ENCODE measurements at regions not wholly inside any gene's neighbourhood (a gene's known extent, or its start where the extent isn't known, plus 50 kb on each side); places are given as distances from the start of the nearest gene placed in this dataset.

- no peaks in the 10 kb centered on the region for H3K9me3 ChIP-seq (ENCODE audit: control insufficient read depth, insufficient read depth, low read depth, low read length)
- H3K9ac ChIP-seq (ENCODE audit: low read length), result no peak overlapping the region
- peaks cover 15% of the 10 kb centered on the region for H3K4me1 ChIP-seq (ENCODE audit: control insufficient read depth, insufficient read depth, low read length)
- H3K4me3 ChIP-seq (ENCODE audit: low read depth, low read length), result no peak overlapping the region
- H3K36me3 ChIP-seq (ENCODE audit: control insufficient read depth, insufficient read depth, low read length), result no peaks in the 10 kb centered on the region
- no peaks in the 10 kb centered on the region for H3K27me3 ChIP-seq (ENCODE audit: control insufficient read depth, insufficient read depth, low read length)
- no peak overlapping the region for H3K27ac ChIP-seq (ENCODE audit: low read depth, low read length)
Observed at GRCh38 chr5:125120012-125120411, 373.6 kb upstream of the ZNF608 start.

DNA sequence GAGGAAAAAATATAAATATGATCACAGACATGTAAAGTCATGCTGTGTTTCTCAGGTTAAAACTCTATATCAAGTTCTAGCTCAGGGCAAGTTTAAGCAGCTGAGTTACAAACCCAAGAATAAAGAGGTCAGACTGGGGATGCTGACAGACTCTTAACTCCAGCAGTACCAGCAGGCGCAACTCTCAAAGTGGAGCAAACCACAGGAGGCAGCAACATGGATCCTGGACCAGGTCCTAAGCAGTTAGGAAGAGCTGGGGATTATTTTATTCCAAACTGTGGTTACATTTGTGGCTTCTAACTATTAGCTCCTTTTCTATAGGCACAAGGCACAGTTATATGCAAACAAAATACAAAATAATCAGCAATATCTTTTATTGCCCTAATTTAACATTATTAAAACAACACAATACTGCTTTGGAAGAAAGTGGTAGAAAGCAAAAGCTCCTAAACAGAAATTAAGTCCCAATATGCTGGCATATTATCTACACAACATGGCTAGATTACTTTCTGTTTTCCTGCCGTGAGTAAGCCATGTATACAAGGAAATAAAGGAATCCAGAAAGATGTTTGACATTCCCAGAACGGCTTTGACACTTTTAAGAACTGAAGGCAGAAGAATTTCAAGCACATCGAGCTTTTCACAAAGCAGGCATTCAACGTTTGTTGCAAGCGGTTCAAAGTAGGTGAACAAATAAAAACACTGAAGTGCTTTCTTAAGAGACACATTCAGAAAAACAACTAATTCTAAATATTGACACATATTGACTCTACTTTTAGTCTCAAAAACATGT lies 378.8 kb upstream of the ZNF608 start:
- Histone ChIP-seq H3K4me3 (ENCODE audit: low read depth, low read length) (no peak overlapping the region), H3K9ac (ENCODE audit: low read length) (no peak overlapping the region), H3K4me1 (ENCODE audit: control insufficient read depth, insufficient read depth, low read length) (peaks cover 2% of the 10 kb centered on the region; the same call in 1 of the 2 replicates), H3K27ac (ENCODE audit: low read depth, low read length) (no peak overlapping the region), H3K9me3 (ENCODE audit: control insufficient read depth, insufficient read depth, low read depth, low read length) (no peaks in the 10 kb centered on the region), H3K36me3 (ENCODE audit: control insufficient read depth, insufficient read depth, low read length) (no peaks in the 10 kb centered on the region), H3K27me3 (ENCODE audit: control insufficient read depth, insufficient read depth, low read length) (no peaks in the 10 kb centered on the region)

DNA sequence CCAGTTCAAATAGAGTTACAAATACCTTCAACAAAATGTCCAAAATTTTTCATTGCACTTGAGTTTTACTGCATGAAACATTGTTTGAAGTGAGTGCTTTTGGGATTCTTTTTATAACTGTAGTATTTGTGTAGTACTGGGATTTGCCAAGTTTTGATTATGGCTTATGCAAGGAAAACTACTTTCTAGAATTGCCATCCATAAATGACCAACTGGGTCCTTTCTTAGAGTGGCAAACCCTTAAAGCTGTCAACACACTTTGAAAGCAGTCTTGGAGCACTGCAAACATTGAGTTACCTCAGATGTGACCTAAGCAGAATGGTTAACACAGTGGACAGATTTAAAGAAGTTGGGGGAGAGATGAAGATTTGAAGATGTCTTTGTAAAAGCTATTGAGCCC lies 379.6 kb upstream of the ZNF608 start:
- Histone ChIP-seq H3K4me3 (ENCODE audit: low read depth, low read length) (no peak overlapping the region), H3K4me1 (ENCODE audit: control insufficient read depth, insufficient read depth, low read length) (no peaks in the 10 kb centered on the region), H3K9me3 (ENCODE audit: control insufficient read depth, insufficient read depth, low read depth, low read length) (no peaks in the 10 kb centered on the region), H3K27me3 (ENCODE audit: control insufficient read depth, insufficient read depth, low read length) (no peaks in the 10 kb centered on the region), H3K27ac (ENCODE audit: low read depth, low read length) (no peak overlapping the region), H3K9ac (ENCODE audit: low read length) (no peak overlapping the region), H3K36me3 (ENCODE audit: control insufficient read depth, insufficient read depth, low read length) (no peaks in the 10 kb centered on the region)

DNA sequence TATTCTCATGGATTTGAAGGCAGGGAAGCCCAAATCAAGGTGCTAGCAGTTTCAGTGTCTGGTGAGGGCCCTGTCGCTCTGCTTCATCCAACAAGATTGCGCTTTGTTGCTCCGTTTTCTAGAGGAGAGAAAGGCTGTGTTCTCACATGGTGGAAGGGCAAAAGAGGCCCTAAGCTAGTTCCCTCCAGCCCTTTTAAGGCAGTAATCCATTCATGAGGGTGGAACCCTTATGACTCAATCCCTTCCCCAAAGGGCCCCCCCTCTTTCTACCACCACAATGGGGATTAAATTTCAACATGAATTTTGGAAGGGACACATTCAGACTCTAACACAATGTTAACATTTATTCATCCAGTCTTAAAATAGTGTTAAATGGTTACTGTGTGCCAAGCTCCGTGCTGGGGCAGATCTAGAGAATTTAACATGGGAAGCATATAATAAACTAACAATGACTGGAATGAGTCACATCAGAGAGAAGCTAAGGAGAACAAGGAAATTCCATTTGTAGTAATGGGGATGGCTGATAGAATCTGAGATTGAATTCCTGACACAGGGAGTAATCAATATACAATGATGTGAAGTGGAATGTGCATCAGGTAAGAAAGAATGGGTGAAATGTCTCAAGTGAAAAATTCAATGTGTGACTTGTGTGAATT lies 382.8 kb upstream of the ZNF608 start:
- peaks cover under 1% of the 10 kb centered on the region; the same call in 1 of the 2 replicates for H3K4me1 ChIP-seq (ENCODE audit: control insufficient read depth, insufficient read depth, low read length)
- H3K27me3 ChIP-seq (ENCODE audit: control insufficient read depth, insufficient read depth, low read length), result no peaks in the 10 kb centered on the region
- H3K9me3 ChIP-seq (ENCODE audit: control insufficient read depth, insufficient read depth, low read depth, low read length), result peaks cover 3% of the 10 kb centered on the region; the same call in 1 of the 2 replicates
- no peak overlapping the region for H3K27ac ChIP-seq (ENCODE audit: low read depth, low read length)
- H3K36me3 ChIP-seq (ENCODE audit: control insufficient read depth, insufficient read depth, low read length), result no peaks in the 10 kb centered on the region
- H3K9ac ChIP-seq (ENCODE audit: low read length), result no peak overlapping the region
- no peak overlapping the region for H3K4me3 ChIP-seq (ENCODE audit: low read depth, low read length)

DNA sequence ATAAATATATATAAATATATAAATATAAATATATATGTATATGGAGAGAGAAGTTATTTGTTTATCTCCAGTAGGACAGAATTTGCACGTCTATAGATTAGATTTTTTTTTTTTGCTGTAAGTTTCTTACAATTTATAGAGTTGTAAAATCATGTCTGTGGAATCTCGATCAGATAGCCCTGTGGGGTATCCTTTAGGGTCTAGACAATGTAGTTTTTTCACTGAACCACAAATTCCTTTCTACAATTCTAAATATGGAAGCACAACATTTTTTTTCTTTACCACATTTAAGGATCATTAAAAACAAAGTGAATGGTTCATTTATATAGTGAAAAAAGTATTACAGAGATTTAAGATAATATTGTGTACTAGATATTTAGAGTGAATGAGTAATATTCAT lies 384.2 kb upstream of the ZNF608 start:
- Histone ChIP-seq H3K9me3 (ENCODE audit: control insufficient read depth, insufficient read depth, low read depth, low read length) (peaks cover 3% of the 10 kb centered on the region; the same call in 1 of the 2 replicates), H3K4me1 (ENCODE audit: control insufficient read depth, insufficient read depth, low read length) (peaks cover 9% of the 10 kb centered on the region)

GRCh38 chr5:125134216-125135081 lies 388.0 kb upstream of the ZNF608 start:
- no peak overlapping the region for H3K27ac ChIP-seq (ENCODE audit: low read depth, low read length)
- no peak overlapping the region for H3K9ac ChIP-seq (ENCODE audit: low read length)

More for the DNA sequence above, 384.2 kb upstream of the ZNF608 start:
- H3K27me3 ChIP-seq (ENCODE audit: control insufficient read depth, insufficient read depth, low read length), result no peaks in the 10 kb centered on the region
- no peak overlapping the region for H3K4me3 ChIP-seq (ENCODE audit: low read depth, low read length)
- no peaks in the 10 kb centered on the region for H3K36me3 ChIP-seq (ENCODE audit: control insufficient read depth, insufficient read depth, low read length)
- no peak overlapping the region for H3K27ac ChIP-seq (ENCODE audit: low read depth, low read length)
- H3K9ac ChIP-seq (ENCODE audit: low read length), result no peak overlapping the region

DNA sequence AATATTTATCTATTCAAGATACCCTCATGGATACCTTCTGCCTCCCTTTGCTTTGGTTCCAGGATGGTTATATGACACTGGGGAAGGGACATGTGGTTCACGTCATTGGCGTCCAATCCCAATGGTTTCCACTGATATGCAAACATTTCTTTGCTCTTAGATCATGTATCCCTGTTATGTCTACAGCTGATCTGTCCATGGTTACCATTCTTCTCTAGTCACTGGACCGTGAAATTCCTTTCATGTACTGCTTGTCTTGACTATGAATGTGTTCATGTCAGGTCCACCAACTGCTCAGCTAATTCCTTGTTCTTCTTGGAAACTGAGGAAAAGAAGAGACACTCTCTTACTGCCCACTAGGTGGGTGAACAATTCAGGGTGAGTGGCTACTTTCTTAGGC lies 391.1 kb upstream of the ZNF608 start:
- H3K27me3 ChIP-seq (ENCODE audit: control insufficient read depth, insufficient read depth, low read length), result no peaks in the 10 kb centered on the region
- H3K9ac ChIP-seq (ENCODE audit: low read length), result no peak overlapping the region
- H3K27ac ChIP-seq (ENCODE audit: low read depth, low read length), result no peak overlapping the region
- peaks cover 3% of the 10 kb centered on the region; the same call in 1 of the 2 replicates for H3K9me3 ChIP-seq (ENCODE audit: control insufficient read depth, insufficient read depth, low read depth, low read length)
- H3K4me1 ChIP-seq (ENCODE audit: control insufficient read depth, insufficient read depth, low read length), result peaks cover 9% of the 10 kb centered on the region
- no peaks in the 10 kb centered on the region for H3K36me3 ChIP-seq (ENCODE audit: control insufficient read depth, insufficient read depth, low read length)
- no peak overlapping the region for H3K4me3 ChIP-seq (ENCODE audit: low read depth, low read length)

More at GRCh38 chr5:125134216-125135081, 388.0 kb upstream of the ZNF608 start:
- Histone ChIP-seq H3K27me3 (ENCODE audit: control insufficient read depth, insufficient read depth, low read length) (no peaks in the 10 kb centered on the region), H3K9me3 (ENCODE audit: control insufficient read depth, insufficient read depth, low read depth, low read length) (peaks cover 3% of the 10 kb centered on the region; the same call in 1 of the 2 replicates), H3K36me3 (ENCODE audit: control insufficient read depth, insufficient read depth, low read length) (no peaks in the 10 kb centered on the region), H3K4me1 (ENCODE audit: control insufficient read depth, insufficient read depth, low read length) (peaks cover 9% of the 10 kb centered on the region), H3K4me3 (ENCODE audit: low read depth, low read length) (no peak overlapping the region)

GRCh38 chr5:125138266-125138665 lies 391.8 kb upstream of the ZNF608 start:
- Histone ChIP-seq H3K9me3 (ENCODE audit: control insufficient read depth, insufficient read depth, low read depth, low read length) (no peaks in the 10 kb centered on the region), H3K36me3 (ENCODE audit: control insufficient read depth, insufficient read depth, low read length) (no peaks in the 10 kb centered on the region), H3K27ac (ENCODE audit: low read depth, low read length) (no peak overlapping the region), H3K4me1 (ENCODE audit: control insufficient read depth, insufficient read depth, low read length) (peaks cover 9% of the 10 kb centered on the region), H3K9ac (ENCODE audit: low read length) (no peak overlapping the region), H3K4me3 (ENCODE audit: low read depth, low read length) (no peak overlapping the region), H3K27me3 (ENCODE audit: control insufficient read depth, insufficient read depth, low read length) (no peaks in the 10 kb centered on the region)

DNA sequence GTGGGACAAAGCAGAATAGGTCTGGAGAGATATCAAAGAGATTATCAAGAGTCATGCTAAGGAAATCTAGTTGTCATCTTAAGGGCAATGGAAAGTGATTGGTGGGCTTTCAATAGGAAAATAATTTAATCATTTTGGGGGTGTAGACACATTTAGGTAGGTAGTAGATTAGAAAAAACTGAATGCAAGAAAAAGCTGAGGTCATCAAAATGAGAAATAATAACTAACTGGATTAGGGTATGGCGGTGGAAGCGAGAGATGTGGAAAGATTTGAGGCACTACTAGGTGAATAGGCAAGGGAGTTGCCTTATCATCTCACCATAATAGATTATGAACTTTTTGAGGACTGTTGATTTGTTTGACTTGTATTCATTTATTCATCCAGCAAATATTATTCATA lies 393.2 kb upstream of the ZNF608 start:
- H3K27me3 ChIP-seq (ENCODE audit: control insufficient read depth, insufficient read depth, low read length), result no peaks in the 10 kb centered on the region
- no peak overlapping the region for H3K27ac ChIP-seq (ENCODE audit: low read depth, low read length)
- H3K36me3 ChIP-seq (ENCODE audit: control insufficient read depth, insufficient read depth, low read length), result no peaks in the 10 kb centered on the region
- H3K9me3 ChIP-seq (ENCODE audit: control insufficient read depth, insufficient read depth, low read depth, low read length), result no peaks in the 10 kb centered on the region
- H3K4me1 ChIP-seq (ENCODE audit: control insufficient read depth, insufficient read depth, low read length), result peaks cover 6% of the 10 kb centered on the region
- H3K9ac ChIP-seq (ENCODE audit: low read length), result no peak overlapping the region
- no peak overlapping the region for H3K4me3 ChIP-seq (ENCODE audit: low read depth, low read length)

DNA sequence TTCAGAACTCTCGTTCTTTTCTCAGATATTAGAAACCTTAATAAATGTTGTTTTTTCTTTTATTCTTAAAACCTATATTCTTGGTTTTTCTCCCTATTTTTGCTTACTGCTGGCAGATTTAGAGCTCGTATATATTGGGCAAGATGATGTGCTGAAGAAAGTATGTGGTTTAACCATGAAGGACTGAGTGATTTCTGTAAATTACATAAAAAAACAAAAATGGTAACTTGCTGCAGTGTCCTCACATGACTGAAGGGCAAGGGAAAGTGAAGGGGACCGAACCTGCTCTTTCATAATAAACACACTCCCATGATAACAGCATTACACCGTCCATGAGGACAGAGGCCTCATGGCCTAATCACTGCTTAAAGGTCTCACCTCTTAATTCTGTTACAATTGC lies 393.8 kb upstream of the ZNF608 start:
- Histone ChIP-seq H3K27ac (ENCODE audit: low read depth, low read length) (no peak overlapping the region), H3K4me1 (ENCODE audit: control insufficient read depth, insufficient read depth, low read length) (no peaks in the 10 kb centered on the region), H3K4me3 (ENCODE audit: low read depth, low read length) (no peak overlapping the region), H3K27me3 (ENCODE audit: control insufficient read depth, insufficient read depth, low read length) (no peaks in the 10 kb centered on the region), H3K9me3 (ENCODE audit: control insufficient read depth, insufficient read depth, low read depth, low read length) (no peaks in the 10 kb centered on the region), H3K9ac (ENCODE audit: low read length) (no peak overlapping the region), H3K36me3 (ENCODE audit: control insufficient read depth, insufficient read depth, low read length) (no peaks in the 10 kb centered on the region)

Data from HUES6 (cell line).